Bronchial epithelial cell (primary cell): ENCODE measurements at regions not wholly inside any gene's neighbourhood (a gene's known extent, or its start where the extent isn't known, plus 50 kb on each side); places are given as distances from the start of the nearest gene placed in this dataset.

Experiments used
- DNase-seq: peaks from one replicate; pipeline ENCODE4 v3.0.0-alpha.2; 2010; ENCODE audit warnings: low read depth
- FAIRE-seq: peaks from 2 replicates; lab custom pipeline; 2011; peaks lifted over from hg19 to GRCh38; lab: Jason Lieb, UNC
- H3K27me3 ChIP-seq: 2 replicates; pipeline ENCODE4 v1.5.1; 2011; ENCODE audit warnings: low read length; ENCODE audit not compliant: control insufficient read depth, insufficient read depth
- H3K36me3 ChIP-seq: 2 replicates; pipeline ENCODE4 v1.5.1; 2011; ENCODE audit warnings: low read length; ENCODE audit not compliant: control insufficient read depth, insufficient read depth
- H3K4me3 ChIP-seq: 2 replicates; pipeline ENCODE4 v1.5.1; 2011; ENCODE audit warnings: mild to moderate bottlenecking, low read depth, low read length, control low read depth
- TF ChIP-seq, protein P1 (sequence below): IDR thresholded peaks from 2 replicates; pipeline ENCODE4 v1.5.1; 2011; ENCODE audit warnings: mild to moderate bottlenecking, moderate library complexity, low read length, control low read depth, inconsistent platforms; ENCODE audit not compliant: insufficient read depth, severe bottlenecking

- DNase-seq: no peak
- no peak overlapping the region for H3K4me3 ChIP-seq
- TF ChIP-seq, protein P1, sequence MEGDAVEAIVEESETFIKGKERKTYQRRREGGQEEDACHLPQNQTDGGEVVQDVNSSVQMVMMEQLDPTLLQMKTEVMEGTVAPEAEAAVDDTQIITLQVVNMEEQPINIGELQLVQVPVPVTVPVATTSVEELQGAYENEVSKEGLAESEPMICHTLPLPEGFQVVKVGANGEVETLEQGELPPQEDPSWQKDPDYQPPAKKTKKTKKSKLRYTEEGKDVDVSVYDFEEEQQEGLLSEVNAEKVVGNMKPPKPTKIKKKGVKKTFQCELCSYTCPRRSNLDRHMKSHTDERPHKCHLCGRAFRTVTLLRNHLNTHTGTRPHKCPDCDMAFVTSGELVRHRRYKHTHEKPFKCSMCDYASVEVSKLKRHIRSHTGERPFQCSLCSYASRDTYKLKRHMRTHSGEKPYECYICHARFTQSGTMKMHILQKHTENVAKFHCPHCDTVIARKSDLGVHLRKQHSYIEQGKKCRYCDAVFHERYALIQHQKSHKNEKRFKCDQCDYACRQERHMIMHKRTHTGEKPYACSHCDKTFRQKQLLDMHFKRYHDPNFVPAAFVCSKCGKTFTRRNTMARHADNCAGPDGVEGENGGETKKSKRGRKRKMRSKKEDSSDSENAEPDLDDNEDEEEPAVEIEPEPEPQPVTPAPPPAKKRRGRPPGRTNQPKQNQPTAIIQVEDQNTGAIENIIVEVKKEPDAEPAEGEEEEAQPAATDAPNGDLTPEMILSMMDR: no peak
- no peak for FAIRE-seq
- H3K36me3 ChIP-seq: no peaks in the 10 kb centered on the region
- no peaks in the 10 kb centered on the region for H3K27me3 ChIP-seq
These were observed 514.4 kb upstream of the HS6ST1 start for GRCh38 chr2:128832946-128833663.

GRCh38 chr2:128833664-128834027, 515.0 kb upstream of the HS6ST1 start:
- Histone ChIP-seq H3K36me3 (no peaks in the 10 kb centered on the region), H3K27me3 (no peaks in the 10 kb centered on the region), H3K4me3 (no peak overlapping the region)
- FAIRE-seq: no peak
- TF ChIP-seq, protein P1: no peak
- DNase-seq: no peak

GRCh38 chr2:128834207-128834879, 515.7 kb upstream of the HS6ST1 start:
- H3K4me3 ChIP-seq: no peak overlapping the region
- no peaks in the 10 kb centered on the region for H3K27me3 ChIP-seq
- FAIRE-seq: no peak

DNA sequence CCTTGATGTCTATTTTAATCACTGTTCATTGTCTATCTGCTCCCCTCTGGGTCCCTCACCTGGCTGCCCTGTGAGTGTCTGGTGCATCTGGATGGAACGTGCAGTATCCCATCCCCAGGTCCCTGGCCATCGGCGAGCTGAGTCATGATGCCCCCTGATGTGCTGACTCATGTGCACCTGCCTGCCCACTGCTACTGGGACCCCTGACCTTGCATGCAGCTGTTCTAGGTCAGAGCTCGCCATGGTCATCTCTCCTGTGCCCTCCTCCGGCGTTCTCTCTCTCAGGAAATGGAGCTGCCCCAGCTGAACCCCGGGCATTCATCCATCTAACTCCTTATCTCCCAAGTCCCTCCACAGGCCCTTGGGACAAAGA, 516.2 kb upstream of the HS6ST1 start:
- TF ChIP-seq, protein P1: no peak
- Histone ChIP-seq H3K27me3 (no peaks in the 10 kb centered on the region), H3K36me3 (no peaks in the 10 kb centered on the region), H3K4me3 (no peak overlapping the region)
- FAIRE-seq: no peak
- DNase-seq: no peak

More at GRCh38 chr2:128834207-128834879, 515.7 kb upstream of the HS6ST1 start:
- DNase-seq: no peak
- no peaks in the 10 kb centered on the region for H3K36me3 ChIP-seq
- TF ChIP-seq, protein P1: no peak

DNA sequence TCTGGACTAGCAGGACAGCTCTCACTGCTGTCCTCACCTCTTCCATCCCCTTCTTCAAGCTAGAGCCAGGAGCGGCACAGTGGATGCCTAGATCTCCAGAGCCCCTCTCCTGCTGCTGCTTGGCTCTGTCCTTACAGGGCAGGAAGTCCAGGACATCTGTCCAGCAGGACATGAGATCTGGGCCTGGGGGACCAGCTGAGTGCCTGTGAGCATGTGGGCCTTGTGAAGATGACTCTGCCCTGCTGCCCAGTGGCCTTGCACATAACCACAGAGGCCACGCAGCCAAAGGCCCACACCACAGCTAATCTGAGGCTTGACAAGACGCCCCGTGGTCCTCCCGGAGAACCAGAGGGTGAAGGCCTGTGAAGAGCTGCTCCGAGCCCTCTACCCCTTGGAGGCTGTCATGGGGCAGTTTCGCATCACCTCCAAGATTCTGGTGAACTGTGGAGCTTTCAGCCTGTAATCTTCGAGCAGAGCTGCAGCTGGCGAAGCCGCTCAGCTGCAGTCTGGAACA, 516.7 kb upstream of the HS6ST1 start:
- H3K4me3 ChIP-seq: no peak overlapping the region
- no peak for FAIRE-seq
- no peaks in the 10 kb centered on the region for H3K27me3 ChIP-seq

More for the DNA sequence above, 516.7 kb upstream of the HS6ST1 start:
- no peak for DNase-seq
- TF ChIP-seq, protein P1: no peak
- no peaks in the 10 kb centered on the region for H3K36me3 ChIP-seq
